ENCODE measurements at regions not wholly inside any gene's neighbourhood (a gene's known extent, or its start where the extent isn't known, plus 50 kb on each side); places are given as distances from the start of the nearest gene placed in this dataset.
"Not testable (repeated sequence)": the region's sequence is repeated elsewhere in the genome, so short reads cannot be mapped to it uniquely, and the experiment has no call there.

DNA sequence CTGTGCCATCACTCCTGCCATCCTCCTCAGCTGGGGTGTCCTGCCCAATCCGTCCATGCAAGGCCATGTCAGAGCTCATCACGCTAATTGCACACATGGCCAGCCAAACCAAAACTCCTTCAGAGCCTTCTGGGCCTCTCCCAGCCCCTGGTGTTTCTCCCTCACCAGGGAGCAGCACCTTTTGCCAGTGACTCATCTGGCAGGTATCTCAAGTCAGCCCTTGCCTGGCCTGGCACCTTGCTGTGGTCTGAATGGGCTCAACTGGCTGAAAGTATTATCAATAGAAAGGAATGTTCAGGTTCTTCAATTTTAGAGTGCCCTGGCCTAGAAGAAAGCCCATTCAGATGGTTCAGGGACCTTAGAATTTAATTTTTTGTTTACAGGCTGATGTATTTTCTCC is 235.0 kb downstream of the POTEH start:
- H3K4me1 ChIP-seq; H3K4me3 Mint-ChIP-seq (ENCODE audit: unreplicated experiment); H3K9me3 Mint-ChIP-seq (ENCODE audit: unreplicated experiment); BruUV-seq (replicated peaks); POLR2A ChIA-PET; H3K27me3 Mint-ChIP-seq (ENCODE audit: insufficient read depth, unreplicated experiment); H3K27ac Mint-ChIP-seq (ENCODE audit: unreplicated experiment); H3K36me3 ChIP-seq (ENCODE audit: control insufficient read depth, insufficient read depth, low read length); intact Hi-C loops (cut with micrococcal nuclease; ENCODE audit: unreplicated experiment); H3K4me3 ChIP-seq (ENCODE audit: low read depth, low read length); H3K4me1 Mint-ChIP-seq (ENCODE audit: low read depth, unreplicated experiment); H3K36me3 Mint-ChIP-seq (ENCODE audit: insufficient read depth, unreplicated experiment); CTCF ChIA-PET; DNase-seq; H3K27me3 ChIP-seq (replicated peaks; ENCODE audit: control insufficient read depth, insufficient read depth, low read length); H3K9me3 ChIP-seq: not testable (repeated sequence)

GRCh38 chr22:15927172-15927571 is 237.3 kb downstream of the POTEH start:
- H3K27me3 Mint-ChIP-seq (ENCODE audit: insufficient read depth, unreplicated experiment); H3K36me3 ChIP-seq (ENCODE audit: control insufficient read depth, insufficient read depth, low read length); H3K27ac Mint-ChIP-seq (ENCODE audit: unreplicated experiment); POLR2A ChIA-PET; H3K9me3 ChIP-seq; H3K4me1 ChIP-seq; BruUV-seq (replicated peaks); H3K36me3 Mint-ChIP-seq (ENCODE audit: insufficient read depth, unreplicated experiment); intact Hi-C loops (cut with micrococcal nuclease; ENCODE audit: unreplicated experiment); DNase-seq; H3K4me1 Mint-ChIP-seq (ENCODE audit: low read depth, unreplicated experiment); H3K27me3 ChIP-seq (replicated peaks; ENCODE audit: control insufficient read depth, insufficient read depth, low read length); H3K9me3 Mint-ChIP-seq (ENCODE audit: unreplicated experiment); H3K4me3 Mint-ChIP-seq (ENCODE audit: unreplicated experiment); CTCF ChIA-PET; H3K4me3 ChIP-seq (ENCODE audit: low read depth, low read length): not testable (repeated sequence)
